ENCODE measurements at regions not wholly inside any gene's neighbourhood (a gene's known extent, or its start where the extent isn't known, plus 50 kb on each side); places are given as distances from the start of the nearest gene placed in this dataset.

GRCh38 chr6:87941556-87942358, 105.9 kb upstream of the SPACA1 start:
- no peak for DNase-seq

GRCh38 chr6:87939776-87940175, 107.9 kb upstream of the SPACA1 start:
- no peak for DNase-seq
- Histone ChIP-seq H3K27ac (no peak overlapping the region), H3K9me3 (no peaks in the 10 kb centered on the region), H3K4me3 (no peak overlapping the region), H3K36me3 (no peaks in the 10 kb centered on the region), H3K4me1 (ENCODE audit: insufficient read depth) (no peaks in the 10 kb centered on the region), H3K27me3 (no peaks in the 10 kb centered on the region)
- intact Hi-C loops (cut with DNase I): loop anchor here in 2 of 4 donors (10.0 kb wide), 1 partner anchor 935 kb away; no protein-coding TSS in a partner anchor
- WGBS, 3 donors: 86 to 97% (median 94%) methylated on average over 1 of the region's 1 CpG
- TF ChIP-seq EP300 (IDR thresholded peaks at IDR 0.05): no peak
- no peak for TF ChIP-seq CTCF (IDR thresholded peaks at IDR 0.05)
- TF ChIP-seq POLR2A (IDR thresholded peaks at IDR 0.05): no peak

More at GRCh38 chr6:87941556-87942358, 105.9 kb upstream of the SPACA1 start:
- intact Hi-C loops (cut with DNase I): no loop called here
- Histone ChIP-seq H3K36me3 (no peaks in the 10 kb centered on the region), H3K27ac (no peak overlapping the region), H3K9me3 (no peaks in the 10 kb centered on the region), H3K4me3 (no peak overlapping the region), H3K27me3 (no peaks in the 10 kb centered on the region), H3K4me1 (ENCODE audit: insufficient read depth) (no peaks in the 10 kb centered on the region)
- 81 to 86% (median 82%) methylated on average over 2 of the region's 2 CpGs for WGBS, 3 donors
- TF ChIP-seq CTCF (IDR thresholded peaks at IDR 0.05): no peak
- no peak for TF ChIP-seq POLR2A (IDR thresholded peaks at IDR 0.05)
- TF ChIP-seq EP300 (IDR thresholded peaks at IDR 0.05): no peak

- Histone ChIP-seq H3K27ac (no peak overlapping the region), H3K4me1 (ENCODE audit: insufficient read depth) (no peaks in the 10 kb centered on the region), H3K9me3 (no peaks in the 10 kb centered on the region), H3K27me3 (no peaks in the 10 kb centered on the region), H3K4me3 (no peak overlapping the region), H3K36me3 (no peaks in the 10 kb centered on the region)
- TF ChIP-seq EP300 (IDR thresholded peaks at IDR 0.05) (no peak), POLR2A (IDR thresholded peaks at IDR 0.05) (no peak), CTCF (IDR thresholded peaks at IDR 0.05) (no peak)
- intact Hi-C loops (cut with DNase I): loop anchor here in 2 of 4 donors (10.0 kb wide), 1 partner anchor 937 kb away; no protein-coding TSS in a partner anchor
- no peak for DNase-seq
- 94 to 97% (median 95%) methylated on average over 4 of the region's 4 CpGs for WGBS, 3 donors
These were observed 109.4 kb upstream of the SPACA1 start for GRCh38 chr6:87938287-87938686.

GRCh38 chr6:87936065-87936464, 111.6 kb upstream of the SPACA1 start:
- H3K27ac ChIP-seq: no peak overlapping the region
- no peak overlapping the region for H3K4me3 ChIP-seq
- no peaks in the 10 kb centered on the region for H3K27me3 ChIP-seq
- H3K9me3 ChIP-seq: no peaks in the 10 kb centered on the region
- 90 to 97% (median 94%) methylated on average over 9 of the region's 9 CpGs for WGBS, 3 donors
- intact Hi-C loops (cut with DNase I): loop anchor here in 2 of 4 donors (10.0 kb wide), 1 partner anchor 939 kb away; no protein-coding TSS in a partner anchor
- no peak for TF ChIP-seq POLR2A (IDR thresholded peaks at IDR 0.05)
- TF ChIP-seq CTCF (IDR thresholded peaks at IDR 0.05): no peak
- no peak for TF ChIP-seq EP300 (IDR thresholded peaks at IDR 0.05)
- H3K4me1 ChIP-seq (ENCODE audit: insufficient read depth): no peaks in the 10 kb centered on the region
- DNase-seq: no peak
- no peaks in the 10 kb centered on the region for H3K36me3 ChIP-seq

Measured in ovary (tissue), 7 donors.